NCI-H524 (cell line): ENCODE measurements at regions not wholly inside any gene's neighbourhood (a gene's known extent, or its start where the extent isn't known, plus 50 kb on each side); places are given as distances from the start of the nearest gene placed in this dataset.

Experiments
- DNase-seq, 2 experiments: peaks; one replicate each; lab custom pipeline; 2025; lab: John Stamatoyannopoulos, UW

DNA sequence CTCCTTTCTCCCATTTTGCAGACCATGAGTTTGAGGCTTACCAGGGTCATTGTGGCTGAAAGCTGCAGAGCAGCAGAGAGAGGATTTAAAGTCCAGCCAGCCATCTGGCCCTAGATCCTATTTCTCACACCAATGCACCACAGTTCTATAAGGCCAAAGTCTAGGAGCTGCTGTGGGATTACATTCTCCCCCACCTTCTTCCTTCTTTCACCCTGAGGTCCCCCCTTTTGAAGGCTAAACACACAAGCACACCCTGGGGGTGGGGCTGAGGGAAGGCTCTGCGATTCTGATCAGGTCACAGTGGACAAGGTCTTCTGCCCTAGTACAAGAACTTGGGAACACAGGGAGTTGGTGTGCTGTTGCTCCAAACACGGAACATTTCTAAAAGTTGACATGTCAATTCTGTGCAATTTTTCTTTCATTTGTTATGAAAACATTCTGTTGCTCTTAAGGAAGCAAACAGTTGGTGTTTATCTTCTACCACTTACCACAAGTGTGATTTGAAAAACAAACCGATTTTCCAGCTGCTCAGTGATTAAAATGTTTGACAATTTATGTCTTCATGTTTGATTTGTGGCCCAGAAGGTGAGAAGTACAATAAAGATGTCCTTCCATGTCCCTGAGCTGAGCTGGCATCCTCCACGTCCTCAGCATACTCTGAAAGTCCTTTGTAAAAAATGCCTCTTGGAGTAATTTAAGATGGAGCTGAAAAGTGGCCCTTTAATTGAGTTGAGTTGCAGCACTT is 271.6 kb upstream of the PPP2R2D start:
- DNase-seq, result no peak

DNA sequence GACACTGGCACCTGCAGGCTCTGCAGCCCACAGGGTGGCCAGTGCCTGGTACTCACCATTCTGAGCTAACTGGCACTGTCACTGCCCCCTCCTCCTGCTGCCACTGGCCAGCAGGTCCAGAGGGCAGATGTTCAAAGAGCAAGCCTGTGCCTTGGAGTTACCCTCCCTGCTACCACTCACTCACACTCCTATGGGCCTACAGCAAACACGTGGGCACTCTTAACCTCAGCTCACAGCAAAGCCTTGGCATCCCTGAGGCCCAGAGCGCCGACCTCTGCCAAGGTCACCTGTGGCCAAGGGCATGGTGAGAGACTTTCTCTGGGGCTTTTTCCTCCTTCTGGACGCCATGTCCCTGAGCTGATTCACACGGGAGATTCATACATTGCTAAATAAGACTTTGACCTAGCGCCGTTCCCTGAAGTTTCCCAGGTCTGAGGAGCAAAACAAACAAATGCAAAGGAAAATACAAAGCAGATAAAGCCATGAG is 270.0 kb upstream of the PPP2R2D start:
- DNase-seq, result no peak

DNA sequence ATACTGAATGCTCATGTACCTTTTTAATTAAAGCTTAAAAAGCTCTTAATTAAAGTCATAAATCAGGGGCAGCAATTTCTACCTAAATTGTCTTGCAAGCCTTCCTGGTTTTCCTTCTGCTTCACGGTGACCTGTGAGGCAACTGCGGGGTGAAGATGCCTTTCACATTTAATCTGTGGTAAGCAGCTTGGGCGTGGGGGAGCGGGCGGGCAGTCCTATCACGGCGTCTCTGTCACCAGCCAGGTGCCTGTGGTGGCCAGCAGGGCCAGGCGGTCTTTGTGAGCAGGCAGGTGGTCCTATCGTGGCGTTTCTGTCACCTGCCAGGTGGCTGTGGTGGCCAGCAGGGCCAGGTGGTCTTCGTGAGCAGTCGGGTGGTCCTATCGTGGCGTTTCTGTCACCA is 269.2 kb upstream of the PPP2R2D start:
- no peak for DNase-seq

DNA sequence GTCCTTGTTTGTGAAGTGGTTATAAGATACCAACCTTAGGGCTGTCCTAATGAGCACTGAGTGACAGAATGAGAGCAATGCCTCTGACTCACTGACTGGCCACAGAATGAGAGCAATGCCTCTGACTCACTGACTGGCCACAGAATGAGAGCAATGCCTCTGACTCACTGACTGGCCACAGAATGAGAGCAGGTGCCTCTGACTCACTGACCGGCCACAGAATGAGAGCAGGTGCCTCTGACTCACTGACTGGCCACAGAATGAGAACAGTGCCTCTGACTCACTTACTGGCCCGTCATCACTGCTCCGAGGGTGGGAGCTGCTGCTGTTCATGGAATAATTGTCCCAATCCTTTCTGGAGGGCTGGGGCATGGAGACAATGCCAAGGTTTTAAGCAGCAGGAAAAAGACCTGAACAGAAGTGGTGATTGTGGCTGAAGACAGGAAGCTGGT is 265.2 kb upstream of the PPP2R2D start:
- DNase-seq, result no peak

DNA sequence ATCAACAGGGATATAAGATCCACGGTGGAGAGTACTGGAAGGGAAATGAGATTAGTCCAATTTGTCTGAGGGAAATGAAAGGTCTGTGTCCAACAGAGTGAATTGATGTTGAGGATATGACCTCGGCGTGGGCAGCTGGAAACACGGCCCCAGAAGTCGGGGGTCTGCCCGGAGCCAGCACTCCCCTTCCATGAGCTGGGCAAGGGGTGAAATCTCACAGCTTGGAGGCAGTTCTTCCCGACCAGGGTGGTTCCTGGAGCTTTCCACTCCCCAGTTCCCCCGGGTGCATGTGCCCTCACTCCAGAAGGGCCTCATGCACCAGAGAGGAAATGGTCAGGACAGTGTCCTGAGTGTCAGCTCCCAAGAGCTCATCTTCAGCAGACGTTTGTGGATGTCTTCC is 264.7 kb upstream of the PPP2R2D start:
- DNase-seq, result no peak

DNA sequence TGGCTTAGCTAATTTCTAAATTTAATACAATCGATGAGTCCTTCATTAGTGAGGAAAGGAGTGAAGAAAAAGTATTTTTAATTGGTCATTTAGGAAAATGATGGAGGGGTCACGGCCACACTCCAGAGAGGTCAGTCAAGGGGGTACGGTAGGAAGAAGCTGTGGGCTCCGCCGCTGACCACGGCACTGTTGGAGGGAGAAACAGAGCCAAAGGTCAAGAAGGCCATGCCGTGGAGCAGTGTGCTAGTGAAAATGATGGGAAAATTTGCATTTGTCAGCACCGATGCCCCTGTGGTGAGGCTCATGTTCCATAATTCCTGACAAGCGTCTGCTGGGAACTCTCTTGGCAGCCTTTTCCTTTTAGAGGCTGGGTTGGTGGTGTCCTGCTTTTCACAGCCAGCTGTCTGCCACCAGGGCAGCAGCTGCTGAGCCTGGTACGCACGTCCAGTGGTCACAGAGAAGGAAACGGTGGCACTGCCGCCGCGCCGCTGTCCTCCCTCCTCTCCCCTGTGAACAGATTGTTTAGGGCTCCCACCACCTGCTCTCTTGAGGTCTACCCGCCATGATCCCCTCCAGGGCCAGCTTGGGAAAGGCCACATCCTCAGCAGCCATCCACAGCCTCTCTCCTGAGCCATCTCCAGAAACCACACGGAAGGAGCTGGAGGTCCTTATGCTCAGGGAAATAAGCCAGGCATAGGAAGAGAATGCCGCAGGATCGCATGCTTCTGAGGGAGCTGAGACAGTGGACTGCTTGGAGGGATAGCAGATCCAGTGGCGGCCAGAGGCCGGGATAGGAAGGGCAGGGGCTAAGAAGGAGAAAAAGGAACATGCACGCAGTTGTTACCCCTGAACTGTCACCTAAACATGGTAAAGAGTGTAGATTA is 263.7 kb upstream of the PPP2R2D start:
- peak; percentile 6 to 65 for DNase-seq

DNA sequence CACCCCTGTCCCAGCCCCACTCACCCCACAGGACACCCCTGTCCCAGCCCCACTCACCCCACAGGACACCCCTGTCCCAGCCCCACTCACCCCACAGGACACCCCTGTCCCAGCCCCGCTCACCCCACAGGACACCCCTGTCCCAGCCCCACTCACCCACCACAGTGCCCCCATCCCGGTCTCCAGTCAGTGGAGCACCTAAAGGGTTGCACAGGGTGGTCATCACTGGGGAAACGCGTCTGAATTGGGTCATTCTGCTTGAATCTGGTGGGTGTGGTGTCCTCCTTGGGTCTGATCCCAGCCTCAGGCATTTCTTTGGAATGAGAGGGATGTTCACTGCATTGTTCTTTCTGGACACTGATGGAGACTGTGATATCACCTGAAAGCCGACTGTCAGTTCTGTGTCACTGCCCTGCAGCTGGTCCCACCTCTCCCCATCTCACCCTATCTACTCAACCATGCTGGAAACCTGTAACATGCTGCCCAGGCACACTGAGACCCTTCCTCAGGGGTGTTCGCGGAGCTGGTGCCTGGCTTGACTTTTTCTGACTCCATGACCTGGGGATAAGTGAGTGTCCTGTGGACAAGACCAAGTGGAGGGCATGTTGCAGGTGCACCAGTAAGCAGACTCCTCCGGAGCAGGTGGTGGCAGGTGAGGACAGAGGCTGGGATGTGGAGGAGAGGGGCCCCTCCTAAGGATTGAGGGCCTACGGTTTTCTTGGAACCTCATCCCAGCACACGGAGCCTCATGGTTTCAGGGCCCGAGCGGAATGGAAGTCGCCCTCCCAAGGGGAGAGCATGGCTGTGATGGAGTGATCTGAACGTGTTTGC is 262.5 kb upstream of the PPP2R2D start:
- DNase-seq, result no peak

DNA sequence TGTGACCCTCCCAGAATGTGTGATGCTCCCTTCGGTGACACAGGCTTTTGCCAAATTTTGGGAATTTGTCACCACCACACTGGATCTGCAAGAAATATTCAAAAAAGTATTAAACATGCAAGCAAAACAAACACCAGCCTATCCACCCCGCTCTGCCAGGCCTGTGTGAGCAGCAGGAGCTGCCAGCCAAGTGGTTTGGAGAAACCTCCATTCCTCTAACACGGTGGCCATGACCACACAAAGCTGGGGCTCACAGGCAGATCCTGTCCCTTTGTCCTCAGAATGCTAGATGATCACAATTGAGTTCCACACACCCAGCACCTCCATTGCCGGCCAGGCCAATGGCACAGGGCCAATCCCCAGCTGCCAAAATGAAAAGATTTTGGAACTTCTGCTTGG is 261.9 kb upstream of the PPP2R2D start:
- DNase-seq, result no peak

DNA sequence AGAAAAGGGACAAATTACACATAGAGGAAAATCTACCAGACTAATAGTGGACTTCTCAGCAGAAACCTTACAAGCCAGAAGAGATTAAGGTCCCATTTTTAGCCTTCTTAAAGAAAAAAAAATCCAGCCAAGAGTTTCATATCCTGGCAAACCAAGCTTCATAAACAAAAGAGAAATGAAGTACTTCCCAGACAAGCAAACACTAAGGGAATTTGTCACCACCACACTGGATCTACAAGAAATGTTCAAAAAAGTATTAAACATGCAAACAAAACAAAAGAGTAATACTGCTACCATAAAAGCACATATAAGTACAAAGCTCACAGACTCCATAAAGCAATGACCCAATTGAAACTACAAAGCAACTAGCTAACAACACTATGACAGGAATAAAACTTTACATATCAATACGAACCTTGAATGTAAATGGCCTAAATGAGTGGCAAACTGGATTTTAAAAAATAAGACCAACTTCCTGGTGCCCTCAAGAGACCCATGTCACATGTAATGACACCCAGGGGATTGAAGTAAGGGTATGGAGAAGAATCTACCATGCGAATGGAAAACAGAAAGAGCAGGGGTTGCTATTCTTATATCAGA is 260.7 kb upstream of the PPP2R2D start:
- DNase-seq, result no peak

DNA sequence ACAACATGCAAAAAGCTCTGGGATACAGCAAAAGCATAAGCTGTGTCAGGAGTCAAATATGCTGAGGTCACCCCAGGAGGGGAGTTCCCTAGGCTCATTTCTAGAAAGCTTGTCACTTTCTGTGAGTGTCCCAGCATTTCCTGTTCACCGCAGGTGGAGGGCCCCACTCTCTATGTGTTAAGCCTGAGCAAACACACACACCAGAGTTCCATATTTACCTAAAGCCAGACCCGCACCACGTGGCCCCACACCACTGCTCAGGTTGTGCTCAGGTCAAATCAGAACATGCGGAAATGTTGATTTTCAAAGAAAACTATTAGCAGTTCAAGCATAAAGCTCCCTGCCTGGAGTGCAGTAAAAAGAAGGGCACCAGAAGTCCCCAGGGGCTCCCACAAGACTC is 259.6 kb upstream of the PPP2R2D start:
- no peak for DNase-seq

DNA sequence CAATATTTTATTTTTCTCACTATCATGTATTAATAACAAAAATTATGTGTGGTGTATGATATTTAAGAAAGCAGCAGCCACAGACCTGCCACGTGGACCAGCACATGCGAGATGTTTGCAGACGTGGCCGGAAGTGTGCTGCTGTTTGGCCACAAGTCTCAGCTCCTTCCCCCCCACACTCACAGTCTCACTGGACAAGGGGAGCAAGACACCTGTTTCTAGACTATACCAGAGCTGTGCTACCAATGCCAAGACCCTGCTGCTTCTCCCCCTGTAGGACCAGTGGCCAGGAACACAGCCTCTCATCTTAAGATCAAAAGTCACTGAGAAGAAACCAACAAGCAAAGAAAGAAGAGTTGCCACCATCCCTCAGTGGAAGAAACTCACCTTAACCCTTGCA is 258.9 kb upstream of the PPP2R2D start:
- no peak for DNase-seq

DNA sequence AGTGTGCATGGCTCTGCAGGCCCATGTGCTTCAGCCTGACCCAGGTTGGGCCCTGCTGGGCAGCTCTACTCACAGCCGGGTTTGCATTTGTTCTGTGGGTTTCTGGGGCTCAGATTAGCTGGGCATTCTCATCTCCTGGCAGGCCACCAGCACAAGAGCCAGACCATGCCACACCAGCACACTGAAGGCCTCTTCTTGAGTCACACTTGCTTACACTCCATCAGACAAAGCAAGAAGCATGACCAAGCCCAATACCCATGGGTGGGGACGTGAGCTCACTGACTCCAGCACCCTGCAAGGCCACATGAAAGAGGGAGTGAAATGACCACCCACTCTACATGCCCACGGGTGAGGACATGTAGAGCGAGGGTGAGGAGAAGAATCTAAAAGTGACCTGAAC is 257.8 kb upstream of the PPP2R2D start:
- no peak for DNase-seq

DNA sequence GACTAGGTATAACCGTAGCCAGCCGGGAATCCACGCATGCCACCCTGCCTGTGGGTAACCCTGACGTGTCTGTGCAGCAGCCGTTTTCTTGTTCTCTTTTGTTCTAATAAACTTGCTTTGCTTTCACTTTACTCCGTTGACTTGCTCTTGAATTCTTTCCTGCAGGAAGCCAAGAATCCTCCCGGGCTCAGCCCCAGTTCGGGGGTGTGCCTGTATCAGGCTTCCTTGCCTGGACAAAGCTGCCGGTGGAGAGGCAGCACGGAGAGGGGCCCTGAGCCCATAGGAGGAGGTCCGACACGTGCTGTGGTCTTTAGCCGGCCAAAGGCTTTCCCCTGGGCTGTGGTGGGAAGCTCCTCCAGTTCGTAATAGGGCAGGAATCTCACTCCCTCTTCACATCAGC is 256.5 kb upstream of the PPP2R2D start:
- DNase-seq, result no peak

DNA sequence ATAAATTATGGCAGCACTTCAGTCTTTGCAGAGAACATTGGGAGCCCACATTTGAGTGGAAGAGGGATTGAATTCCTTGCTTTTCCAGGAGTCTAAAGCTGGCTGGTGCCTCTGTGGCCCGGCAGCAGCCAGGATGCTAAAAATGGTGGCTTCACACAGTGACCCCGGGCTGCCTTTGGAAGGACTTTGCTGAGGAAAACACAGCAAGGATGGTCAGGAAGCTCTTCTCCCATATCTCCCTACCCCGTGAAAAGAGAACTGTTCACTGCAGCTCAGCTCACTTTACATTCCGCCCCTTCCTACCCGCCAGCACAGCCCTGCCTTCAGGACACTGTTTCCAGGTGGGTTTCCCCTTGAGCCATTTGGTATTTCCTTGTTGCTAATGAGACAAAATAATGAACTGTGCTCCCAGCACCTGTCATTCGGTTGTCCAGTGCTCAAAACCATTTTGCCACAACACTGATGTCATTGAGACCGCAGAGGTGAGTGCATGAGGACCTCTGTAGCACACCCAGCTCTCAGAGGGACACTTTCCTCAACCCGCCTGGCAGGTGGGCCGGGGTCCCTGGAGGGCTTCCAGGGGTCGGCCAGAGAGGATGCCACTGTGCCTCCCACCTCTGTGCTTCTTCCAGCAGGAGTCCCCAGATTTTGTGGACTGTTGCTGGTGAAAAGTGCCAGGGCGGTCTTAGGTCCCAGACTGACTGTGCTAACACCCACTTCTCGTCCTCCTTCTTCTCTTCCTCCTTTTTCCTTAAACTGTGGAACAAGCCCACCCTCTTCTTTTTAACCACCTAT is 255.7 kb upstream of the PPP2R2D start:
- no peak for DNase-seq

DNA sequence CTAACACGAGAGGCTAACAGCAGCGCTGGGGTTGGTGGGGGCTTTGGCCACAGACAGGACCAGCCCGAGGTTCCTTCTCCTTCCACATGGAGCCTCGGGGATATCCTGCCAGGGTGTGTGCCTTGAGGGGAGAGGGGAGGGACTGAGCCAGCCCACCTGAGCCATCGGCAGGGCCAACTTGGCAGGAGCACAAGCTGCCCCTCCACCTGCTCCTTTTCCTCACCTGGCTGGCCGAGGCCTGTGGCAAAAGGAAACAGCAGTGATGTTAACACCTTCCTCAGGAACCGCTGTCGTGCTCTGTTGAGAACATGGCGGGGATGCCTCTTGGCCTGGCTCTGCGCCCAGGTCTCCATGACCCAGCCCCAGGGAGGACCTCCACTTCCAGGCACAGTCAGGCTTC is 255.1 kb upstream of the PPP2R2D start:
- DNase-seq, result no peak

DNA sequence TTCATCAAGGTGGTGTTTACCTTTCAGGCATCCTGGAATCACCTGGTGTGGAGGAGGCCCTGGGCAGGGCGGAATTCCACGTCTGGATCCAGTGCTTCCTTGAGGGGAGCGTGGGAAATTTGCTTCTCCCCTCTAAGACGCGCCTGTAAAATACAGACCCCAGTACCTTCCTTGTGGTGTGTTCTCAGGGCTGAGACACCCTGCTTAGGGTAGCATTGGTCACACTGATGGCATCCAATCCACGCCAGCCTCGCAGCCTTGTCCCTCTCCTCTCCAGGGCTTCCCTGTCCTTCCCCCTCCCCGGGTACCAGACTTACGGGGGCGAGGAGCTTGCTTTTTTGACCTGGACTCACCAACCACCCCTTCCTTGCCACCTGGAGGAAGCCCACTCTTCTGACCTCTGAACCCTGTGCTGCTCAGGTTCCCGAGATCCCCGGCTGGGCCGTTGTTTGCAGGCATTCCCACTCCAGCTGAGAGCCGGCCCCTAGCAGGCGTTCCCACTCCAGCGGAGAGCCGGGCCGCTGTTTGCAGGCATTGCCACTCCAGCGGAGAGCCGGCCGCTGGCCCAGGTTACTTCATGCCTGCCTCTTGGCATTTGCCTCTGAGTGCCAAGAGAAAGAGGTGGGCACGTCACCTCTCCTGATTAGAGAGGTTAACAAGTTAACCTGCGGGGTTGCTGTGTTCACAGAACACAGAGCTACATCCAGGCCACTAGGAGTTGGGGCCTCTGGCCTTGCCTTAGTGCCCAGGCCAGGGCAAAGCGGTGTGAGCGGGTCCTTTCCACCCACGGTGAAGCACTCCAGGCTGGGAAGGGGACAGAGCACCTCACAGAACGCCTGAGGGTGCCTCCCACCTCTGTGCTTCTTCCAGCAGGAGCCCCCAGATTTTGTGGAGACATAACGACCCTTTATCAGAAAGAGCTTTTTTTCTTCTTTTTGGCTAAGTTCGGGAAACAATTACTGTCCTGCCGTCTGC is 254.0 kb upstream of the PPP2R2D start:
- DNase-seq, result no peak

DNA sequence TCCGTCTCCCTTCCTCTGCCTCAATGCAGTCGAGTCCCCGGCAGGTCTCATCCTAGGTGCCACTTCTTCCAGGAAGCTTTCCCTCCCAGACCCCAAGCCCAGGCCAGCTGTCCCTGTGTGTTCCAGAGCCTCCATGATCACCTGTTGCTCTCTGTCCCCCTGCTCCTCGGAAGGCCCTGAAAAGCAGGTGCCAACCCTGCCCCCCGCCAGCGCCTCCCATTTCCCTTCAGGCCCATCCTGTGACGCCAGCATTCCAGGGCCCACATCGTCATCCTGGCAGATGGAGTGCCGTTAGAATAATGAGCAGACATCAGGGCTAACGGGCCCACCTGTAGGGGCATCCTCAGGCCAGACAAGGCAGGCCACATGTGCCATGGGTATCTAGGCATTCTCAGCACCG is 253.0 kb upstream of the PPP2R2D start:
- no peak for DNase-seq

DNA sequence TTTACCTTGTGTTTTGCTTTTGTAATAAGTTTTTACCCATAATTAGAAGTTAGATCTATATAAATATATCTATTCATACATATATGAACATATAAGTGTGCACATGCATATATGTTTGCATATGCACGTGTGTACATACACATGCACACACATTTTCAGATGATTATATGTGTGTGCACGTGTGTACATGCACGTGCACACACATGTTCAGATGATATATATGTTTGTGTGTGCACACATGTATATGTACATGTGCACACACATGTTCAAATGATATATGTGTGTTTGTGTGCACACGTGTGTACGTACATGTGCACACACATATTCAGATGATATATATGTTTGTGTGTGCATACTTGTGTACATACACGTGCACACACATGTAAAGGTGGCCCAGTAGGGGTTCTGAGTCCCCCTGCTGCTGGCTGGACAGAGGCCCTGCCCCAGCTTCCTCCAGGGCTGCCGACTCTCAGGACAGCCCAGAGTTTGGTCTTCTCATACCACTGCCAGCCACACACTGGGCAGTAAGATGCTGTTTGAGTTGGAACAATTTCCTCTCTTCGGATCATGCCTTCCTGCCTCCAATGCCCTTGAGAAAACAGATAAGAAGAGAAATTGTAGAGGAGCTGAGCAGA is 252.3 kb upstream of the PPP2R2D start:
- DNase-seq, result no peak

DNA sequence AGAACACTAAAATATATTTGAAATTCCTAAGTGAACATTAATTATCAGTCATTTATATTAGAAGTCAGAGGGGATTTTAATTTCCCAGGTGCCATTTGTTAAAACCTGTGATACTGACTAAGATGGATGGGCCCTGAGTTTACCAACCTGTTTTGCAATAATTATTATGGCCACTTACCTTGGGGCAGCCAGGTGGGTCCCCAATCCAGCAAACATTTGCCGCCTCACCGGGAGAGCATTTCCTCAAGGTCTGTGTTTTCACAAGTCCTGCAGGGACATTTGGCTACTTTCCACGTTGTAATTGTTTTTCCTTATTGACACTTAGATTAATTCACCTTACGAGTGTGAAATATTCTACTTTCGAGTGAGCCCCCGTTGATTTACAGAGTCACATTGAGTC is 251.2 kb upstream of the PPP2R2D start:
- DNase-seq, result no peak
